ENCODE measurements at regions not wholly inside any gene's neighbourhood (a gene's known extent, or its start where the extent isn't known, plus 50 kb on each side); places are given as distances from the start of the nearest gene placed in this dataset.

DNA sequence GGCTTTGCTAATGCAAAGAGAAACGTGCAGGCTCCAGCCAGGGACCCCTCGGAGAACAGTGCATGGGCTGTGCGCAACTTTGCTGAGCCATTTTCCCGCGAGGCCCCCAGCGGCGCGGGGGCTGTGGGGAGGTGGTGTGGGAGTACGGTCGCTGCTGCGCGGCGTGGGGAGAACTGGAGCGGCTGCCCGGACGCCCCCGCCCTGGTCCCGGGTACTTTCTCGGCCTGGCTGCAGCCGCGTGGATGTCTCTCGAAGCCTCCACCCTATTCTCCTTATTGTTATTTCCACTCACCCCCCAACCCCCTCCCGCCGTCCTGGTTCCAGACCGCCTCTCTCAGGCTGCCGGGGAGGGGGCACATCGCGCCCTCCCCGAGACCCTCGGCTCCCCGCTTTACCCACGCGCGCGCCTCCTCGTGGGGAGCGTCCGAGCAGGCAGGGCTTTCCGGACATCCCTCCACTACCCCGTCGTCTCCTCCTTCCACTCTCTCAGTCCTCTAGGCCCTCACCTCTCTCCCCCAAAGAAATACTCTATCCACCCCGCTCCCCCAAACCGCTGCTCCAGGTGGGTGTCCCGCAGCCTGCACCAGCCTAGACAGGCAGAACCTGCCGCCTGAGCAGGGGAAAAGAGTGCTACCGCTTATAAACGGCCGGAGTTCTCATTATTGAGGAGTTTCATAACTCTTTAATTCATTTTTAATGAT, 68.6 kb upstream of the TBCA start:
- DNase-seq (ENCODE audit: low read depth in 2 of 2): no peak

DNA sequence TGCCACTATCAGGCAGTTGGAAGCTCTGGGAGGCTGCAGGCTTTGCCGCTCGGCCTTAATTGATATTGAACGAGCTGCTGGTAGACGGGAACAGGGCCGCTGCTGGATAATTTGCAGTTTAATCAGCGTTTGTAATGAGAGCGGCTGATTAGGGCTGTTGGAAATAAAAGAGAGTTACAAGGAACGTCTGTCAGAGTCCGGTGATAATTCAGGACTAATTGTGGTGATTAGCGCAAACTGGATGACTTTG, 68.2 kb upstream of the TBCA start:
- DNase-seq (ENCODE audit: low read depth in 2 of 2): no peak

GRCh38 chr5:77843570-77844372, 67.6 kb upstream of the TBCA start:
- DNase-seq (ENCODE audit: low read depth in 2 of 2): no peak

GRCh38 chr5:77842243-77842642, 66.1 kb upstream of the TBCA start:
- no peak for DNase-seq (ENCODE audit: low read depth in 2 of 2)

- no peak for DNase-seq (ENCODE audit: low read depth in 2 of 2)
Observed at GRCh38 chr5:77841616-77842015, 65.5 kb upstream of the TBCA start.

- DNase-seq (ENCODE audit: low read depth in 2 of 2): no peak
Observed at GRCh38 chr5:77840930-77841329, 64.8 kb upstream of the TBCA start.

GRCh38 chr5:77839691-77840090, 63.6 kb upstream of the TBCA start:
- no peak for DNase-seq (ENCODE audit: low read depth in 2 of 2)

- no peak for DNase-seq (ENCODE audit: low read depth in 2 of 2)
Observed at GRCh38 chr5:77832938-77833337, 56.8 kb upstream of the TBCA start.

DNA sequence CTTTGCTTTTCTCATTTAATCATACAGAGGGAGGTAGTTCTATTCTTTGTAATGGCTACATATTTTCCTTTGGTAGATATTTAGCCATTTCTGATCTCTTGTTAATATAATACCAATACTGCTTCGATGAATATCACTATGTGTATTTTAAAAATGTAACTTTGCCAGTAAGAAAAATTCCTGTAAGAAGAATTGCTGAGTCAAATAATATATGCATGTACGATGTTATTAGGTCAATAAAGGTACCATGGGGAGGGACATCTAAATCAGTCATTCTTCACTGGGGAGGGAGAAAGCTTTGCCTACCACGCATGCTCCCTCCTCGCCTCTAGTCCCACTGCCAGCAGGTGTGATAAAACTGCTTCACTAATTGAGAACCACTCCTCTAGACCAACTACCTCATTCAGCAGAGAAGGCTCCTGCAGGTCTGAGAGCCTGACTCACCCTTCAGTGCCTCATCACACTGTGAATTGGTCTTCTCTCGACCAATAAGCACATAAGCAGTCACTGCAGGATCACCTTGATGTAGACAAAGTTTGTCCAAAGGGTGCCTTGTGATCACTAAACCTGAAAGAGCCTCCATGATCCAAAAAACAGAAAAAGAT, 56.1 kb upstream of the TBCA start:
- DNase-seq (ENCODE audit: low read depth in 2 of 2): no peak

- DNase-seq (ENCODE audit: low read depth in 2 of 2): no peak
Observed at GRCh38 chr5:77828445-77828844, 52.3 kb upstream of the TBCA start.
